HG02759 (cell line): ENCODE measurements at regions not wholly inside any gene's neighbourhood (a gene's known extent, or its start where the extent isn't known, plus 50 kb on each side); places are given as distances from the start of the nearest gene placed in this dataset.
"Not testable (repeated sequence)": the region's sequence is repeated elsewhere in the genome, so short reads cannot be mapped to it uniquely, and the experiment has no call there.

Source experiments
- ATAC-seq: cut with Tn5 transposase; IDR thresholded peaks from one replicate; pipeline ENCODE4 v1.9.1; 2021; ENCODE audit warnings: mild to moderate bottlenecking, moderate library complexity; ENCODE audit not compliant: unreplicated experiment

GRCh38 chr18:79595876-79596374 lies 83.7 kb upstream of the CTDP1 start:
- ATAC-seq, result no peak

- no peak for ATAC-seq
Observed at GRCh38 chr18:79596446-79597175, 83.0 kb upstream of the CTDP1 start.

- no peak for ATAC-seq
Observed at GRCh38 chr18:79597176-79597830, 82.3 kb upstream of the CTDP1 start.

- ATAC-seq, result no peak
Observed at GRCh38 chr18:79597831-79598632, 81.6 kb upstream of the CTDP1 start.

- no peak for ATAC-seq
Observed at GRCh38 chr18:79598633-79599175, 80.9 kb upstream of the CTDP1 start.

- no peak for ATAC-seq
Observed at GRCh38 chr18:79599441-79599931, 80.1 kb upstream of the CTDP1 start.

- no peak for ATAC-seq
Observed at GRCh38 chr18:79600141-79600540, 79.5 kb upstream of the CTDP1 start.

- no peak for ATAC-seq
Observed at GRCh38 chr18:79600596-79600995, 79.0 kb upstream of the CTDP1 start.

- no peak for ATAC-seq
Observed at GRCh38 chr18:79601234-79601633, 78.4 kb upstream of the CTDP1 start.

- no peak for ATAC-seq
Observed at GRCh38 chr18:79603321-79604204, 76.0 kb upstream of the CTDP1 start.

- no peak for ATAC-seq
Observed at GRCh38 chr18:79604205-79604912, 75.2 kb upstream of the CTDP1 start.

GRCh38 chr18:79604913-79605880 lies 74.4 kb upstream of the CTDP1 start:
- ATAC-seq, result no peak

- ATAC-seq, result not testable (repeated sequence)
Observed at GRCh38 chr18:79606071-79606470, 73.5 kb upstream of the CTDP1 start.

- no peak for ATAC-seq
Observed at GRCh38 chr18:79606621-79607331, 72.8 kb upstream of the CTDP1 start.

GRCh38 chr18:79607361-79607952 lies 72.1 kb upstream of the CTDP1 start:
- ATAC-seq, result no peak

GRCh38 chr18:79608069-79608468 lies 71.5 kb upstream of the CTDP1 start:
- ATAC-seq, result no peak

- ATAC-seq, result no peak
Observed at GRCh38 chr18:79608535-79608934, 71.1 kb upstream of the CTDP1 start.
